ENCODE measurements at regions not wholly inside any gene's neighbourhood (a gene's known extent, or its start where the extent isn't known, plus 50 kb on each side); places are given as distances from the start of the nearest gene placed in this dataset.

- TF ChIP-seq ZGPAT (CRISPR knock-in tag; IDR thresholded peaks at IDR 0.05), result no peak
- no peak for TF ChIP-seq ZZZ3 (CRISPR knock-in tag; IDR thresholded peaks at IDR 0.05; ENCODE audit: borderline replicate concordance)
- TF ChIP-seq, protein P1, sequence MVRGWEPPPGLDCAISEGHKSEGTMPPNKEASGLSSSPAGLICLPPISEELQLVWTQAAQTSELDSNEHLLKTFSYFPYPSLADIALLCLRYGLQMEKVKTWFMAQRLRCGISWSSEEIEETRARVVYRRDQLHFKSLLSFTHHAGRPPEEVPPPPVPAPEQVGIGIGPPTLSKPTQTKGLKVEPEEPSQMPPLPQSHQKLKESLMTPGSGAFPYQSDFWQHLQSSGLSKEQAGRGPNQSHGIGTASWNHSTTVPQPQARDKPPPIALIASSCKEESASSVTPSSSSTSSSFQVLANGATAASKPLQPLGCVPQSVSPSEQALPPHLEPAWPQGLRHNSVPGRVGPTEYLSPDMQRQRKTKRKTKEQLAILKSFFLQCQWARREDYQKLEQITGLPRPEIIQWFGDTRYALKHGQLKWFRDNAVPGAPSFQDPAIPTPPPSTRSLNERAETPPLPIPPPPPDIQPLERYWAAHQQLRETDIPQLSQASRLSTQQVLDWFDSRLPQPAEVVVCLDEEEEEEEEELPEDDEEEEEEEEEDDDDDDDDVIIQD (CRISPR knock-in tag; IDR thresholded peaks at IDR 0.05; ENCODE audit: low read depth), result no peak
- TF ChIP-seq ZNF343 (CRISPR knock-in tag; IDR thresholded peaks at IDR 0.05), result no peak
- no peak for TF ChIP-seq PLSCR1 (CRISPR knock-in tag; IDR thresholded peaks at IDR 0.05; ENCODE audit: borderline replicate concordance)
Observed at GRCh38 chr15:95765161-95765560, 565.3 kb upstream of the NR2F2 start (continued).

GRCh38 chr15:95770196-95770595 is 560.3 kb upstream of the NR2F2 start:
- no peak overlapping the region for H3K9ac ChIP-seq (ENCODE audit: insufficient read depth, low read depth, low read length)
- H3K4me1 ChIP-seq (ENCODE audit: insufficient read depth, low read length), result no peaks in the 10 kb centered on the region
- ATAC-seq, result no peak
- H4K20me1 ChIP-seq (ENCODE audit: insufficient read depth, low read length), result no peaks in the 10 kb centered on the region
- H3K4me2 ChIP-seq (ENCODE audit: low read depth, low read length), result no peak overlapping the region
- no peak for FAIRE-seq
- no peaks in the 10 kb centered on the region for H3K79me2 ChIP-seq (ENCODE audit: insufficient read depth, low read length)
- no peak overlapping the region for H2AFZ ChIP-seq (ENCODE audit: low read length)
- in situ Hi-C loops (cut with HindIII; ENCODE audit: extremely low pct_ligation_motif_present, low pct_unique_long_range_greater_than_20kb) (loop anchor here (25.0 kb wide), 1 partner anchor 567 kb away; the partner anchor contains the start of gene NR2F2), intact Hi-C loops (cut with micrococcal nuclease; ENCODE audit: unreplicated experiment) (no loop called here)
- ChIA-PET POLR2A (no interaction called here), CTCF (ENCODE audit: low intra/inter-chr PET ratio, low total read pairs) (no interaction called here)
- BruUV-seq (replicated peaks), result no TSS peak
- H3K27ac ChIP-seq (ENCODE audit: extremely low read length, insufficient read depth, low read length), result no peak overlapping the region
- no peak overlapping the region for H3K4me3 ChIP-seq (replicated peaks in 1 of 3; ENCODE audit: insufficient read depth in 1 of 3, low read depth in 2 of 3, low read length in 3 of 3)
- H3K27me3 ChIP-seq (ENCODE audit: control insufficient read depth in 1 of 2, insufficient read depth in 2 of 2, low read length in 2 of 2), result no peaks in the 10 kb centered on the region
- DNase-seq (ENCODE audit: low spot score), result no peak
- no peak for TF ChIP-seq HOXA5 (CRISPR knock-in tag; IDR thresholded peaks at IDR 0.05)
- no peak for TF ChIP-seq ZNF326 (CRISPR knock-in tag; IDR thresholded peaks at IDR 0.05; ENCODE audit: borderline replicate concordance)
- TF ChIP-seq ZNF18 (CRISPR knock-in tag; IDR thresholded peaks at IDR 0.05; ENCODE audit: insufficient replicate concordance), result no peak
- no peak for TF ChIP-seq ZMYM3 (CRISPR knock-in tag; IDR thresholded peaks at IDR 0.05)
- TF ChIP-seq IRF2 (CRISPR knock-in tag; IDR thresholded peaks at IDR 0.05), result no peak
- no peak for TF ChIP-seq SRSF1 (optimal IDR thresholded peaks at IDR 0.05; ENCODE audit: low read depth, low read length)
- no peak for TF ChIP-seq ELF4 (CRISPR knock-in tag; IDR thresholded peaks at IDR 0.05; ENCODE audit: borderline replicate concordance)
- TF ChIP-seq, protein P2, sequence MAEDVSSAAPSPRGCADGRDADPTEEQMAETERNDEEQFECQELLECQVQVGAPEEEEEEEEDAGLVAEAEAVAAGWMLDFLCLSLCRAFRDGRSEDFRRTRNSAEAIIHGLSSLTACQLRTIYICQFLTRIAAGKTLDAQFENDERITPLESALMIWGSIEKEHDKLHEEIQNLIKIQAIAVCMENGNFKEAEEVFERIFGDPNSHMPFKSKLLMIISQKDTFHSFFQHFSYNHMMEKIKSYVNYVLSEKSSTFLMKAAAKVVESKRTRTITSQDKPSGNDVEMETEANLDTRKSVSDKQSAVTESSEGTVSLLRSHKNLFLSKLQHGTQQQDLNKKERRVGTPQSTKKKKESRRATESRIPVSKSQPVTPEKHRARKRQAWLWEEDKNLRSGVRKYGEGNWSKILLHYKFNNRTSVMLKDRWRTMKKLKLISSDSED (CRISPR knock-in tag; IDR thresholded peaks at IDR 0.05), result no peak
- peaks cover 11% of the 10 kb centered on the region for H3K9me3 ChIP-seq (ENCODE audit: low read length)
- H3K36me3 ChIP-seq (replicated peaks in 1 of 2; ENCODE audit: control insufficient read depth in 1 of 2, insufficient read depth in 2 of 2, low read length in 2 of 2), result no peaks in the 10 kb centered on the region
